ENCODE measurements at regions not wholly inside any gene's neighbourhood (a gene's known extent, or its start where the extent isn't known, plus 50 kb on each side); places are given as distances from the start of the nearest gene placed in this dataset.

- TF ChIP-seq EZH2phosphoT487 (IDR thresholded peaks at IDR 0.05; ENCODE audit: borderline replicate concordance) (no peak), CTCF (conservative IDR thresholded peaks at IDR 0.05; ENCODE audit: low read length) (no peak)
- Histone ChIP-seq H3K36me3 (ENCODE audit: insufficient read depth, low read length) (no peaks in the 10 kb centered on the region), H3K4me3 (ENCODE audit: low read length, poor library complexity, severe bottlenecking) (no peak overlapping the region), H3K4me1 (ENCODE audit: insufficient read depth, low read length, poor library complexity, severe bottlenecking) (no peaks in the 10 kb centered on the region), H3K9me3 (ENCODE audit: insufficient read depth, low read depth, low read length) (no peaks in the 10 kb centered on the region), H3K4me2 (ENCODE audit: low read depth, low read length, poor library complexity, severe bottlenecking) (no peak overlapping the region), H3K9me2 (replicated peaks; ENCODE audit: low read depth, low read length) (no peaks in the 10 kb centered on the region), H3F3A (ENCODE audit: low read depth) (no peaks in the 10 kb centered on the region), H3K79me2 (ENCODE audit: insufficient read depth, low read length) (no peaks in the 10 kb centered on the region), H4K20me1 (ENCODE audit: insufficient read depth, low read length, poor library complexity, severe bottlenecking) (no peaks in the 10 kb centered on the region), H3K27me3 (ENCODE audit: insufficient read depth, low read length, poor library complexity, severe bottlenecking) (no peaks in the 10 kb centered on the region), H3K9ac (ENCODE audit: low read depth, low read length, poor library complexity, severe bottlenecking) (no peak overlapping the region), H2AFZ (ENCODE audit: low read length) (no peak overlapping the region)
These were observed 177.1 kb upstream of the PCSK5 start for GRCh38 chr9:75713335-75713734.

- H3F3A ChIP-seq (ENCODE audit: low read depth) = no peaks in the 10 kb centered on the region
These were observed 175.1 kb upstream of the PCSK5 start for GRCh38 chr9:75715360-75715759.

DNA sequence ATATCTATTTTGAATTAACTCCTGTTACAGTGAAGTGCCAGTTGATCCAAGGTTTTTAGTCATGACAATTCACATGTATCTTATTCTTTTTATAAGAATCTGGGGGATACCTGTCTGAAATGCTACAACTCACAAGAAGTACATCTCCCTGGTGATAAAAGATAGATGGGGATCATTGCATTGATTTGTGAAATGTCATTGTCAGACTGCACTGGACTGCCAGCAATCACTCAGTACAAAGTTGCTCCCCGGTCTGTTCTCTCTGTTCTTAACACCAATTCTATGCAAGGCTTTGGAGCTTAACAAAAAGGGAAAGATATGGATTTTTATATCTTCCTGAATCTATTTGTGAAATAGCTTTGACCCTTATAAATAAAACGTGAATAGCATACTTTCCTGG, 171.8 kb upstream of the PCSK5 start:
- Histone ChIP-seq H3K36me3 (ENCODE audit: insufficient read depth, low read length) (no peaks in the 10 kb centered on the region), H3K27me3 (ENCODE audit: insufficient read depth, low read length, poor library complexity, severe bottlenecking) (no peaks in the 10 kb centered on the region), H2AFZ (ENCODE audit: low read length) (no peak overlapping the region), H3K4me3 (ENCODE audit: low read length, poor library complexity, severe bottlenecking) (no peak overlapping the region), H3F3A (ENCODE audit: low read depth) (no peaks in the 10 kb centered on the region), H3K9ac (ENCODE audit: low read depth, low read length, poor library complexity, severe bottlenecking) (no peak overlapping the region), H4K20me1 (ENCODE audit: insufficient read depth, low read length, poor library complexity, severe bottlenecking) (no peaks in the 10 kb centered on the region), H3K4me1 (ENCODE audit: insufficient read depth, low read length, poor library complexity, severe bottlenecking) (no peaks in the 10 kb centered on the region), H3K9me3 (ENCODE audit: insufficient read depth, low read depth, low read length) (no peaks in the 10 kb centered on the region), H3K79me2 (ENCODE audit: insufficient read depth, low read length) (no peaks in the 10 kb centered on the region), H3K4me2 (ENCODE audit: low read depth, low read length, poor library complexity, severe bottlenecking) (no peak overlapping the region), H3K9me2 (replicated peaks; ENCODE audit: low read depth, low read length) (no peaks in the 10 kb centered on the region)
- TF ChIP-seq CTCF (conservative IDR thresholded peaks at IDR 0.05; ENCODE audit: low read length) (no peak), EZH2phosphoT487 (IDR thresholded peaks at IDR 0.05; ENCODE audit: borderline replicate concordance) (no peak)

More at GRCh38 chr9:75715360-75715759, 175.1 kb upstream of the PCSK5 start:
- H4K20me1 ChIP-seq (ENCODE audit: insufficient read depth, low read length, poor library complexity, severe bottlenecking) = no peaks in the 10 kb centered on the region
- TF ChIP-seq CTCF (conservative IDR thresholded peaks at IDR 0.05; ENCODE audit: low read length) (no peak), EZH2phosphoT487 (IDR thresholded peaks at IDR 0.05; ENCODE audit: borderline replicate concordance) (no peak)
- H3K79me2 ChIP-seq (ENCODE audit: insufficient read depth, low read length) = no peaks in the 10 kb centered on the region
- H3K4me3 ChIP-seq (ENCODE audit: low read length, poor library complexity, severe bottlenecking) = no peak overlapping the region
- H2AFZ ChIP-seq (ENCODE audit: low read length) = no peak overlapping the region
- no peaks in the 10 kb centered on the region for H3K9me2 ChIP-seq (replicated peaks; ENCODE audit: low read depth, low read length)
- H3K27me3 ChIP-seq (ENCODE audit: insufficient read depth, low read length, poor library complexity, severe bottlenecking) = no peaks in the 10 kb centered on the region
- H3K4me2 ChIP-seq (ENCODE audit: low read depth, low read length, poor library complexity, severe bottlenecking) = no peak overlapping the region
- no peak overlapping the region for H3K9ac ChIP-seq (ENCODE audit: low read depth, low read length, poor library complexity, severe bottlenecking)
- no peaks in the 10 kb centered on the region for H3K4me1 ChIP-seq (ENCODE audit: insufficient read depth, low read length, poor library complexity, severe bottlenecking)
- H3K9me3 ChIP-seq (ENCODE audit: insufficient read depth, low read depth, low read length) = no peaks in the 10 kb centered on the region
- H3K36me3 ChIP-seq (ENCODE audit: insufficient read depth, low read length) = no peaks in the 10 kb centered on the region

Data from Loucy (cell line).